ENCODE measurements at regions not wholly inside any gene's neighbourhood (a gene's known extent, or its start where the extent isn't known, plus 50 kb on each side); places are given as distances from the start of the nearest gene placed in this dataset.
"Not testable (repeated sequence)": the region's sequence is repeated elsewhere in the genome, so short reads cannot be mapped to it uniquely, and the experiment has no call there.

- no peak for DNase-seq
Measured at GRCh38 chr12:129959889-129960288, 56.1 kb upstream of the TMEM132D start.

GRCh38 chr12:129961091-129961490, 57.3 kb upstream of the TMEM132D start:
- no peak for DNase-seq

- no peak for DNase-seq
Measured at GRCh38 chr12:129961856-129962255, 58.0 kb upstream of the TMEM132D start.

- DNase-seq = no peak
Measured at GRCh38 chr12:129964300-129964699, 60.5 kb upstream of the TMEM132D start.

- DNase-seq = no peak
Measured at GRCh38 chr12:129964826-129965457, 61.1 kb upstream of the TMEM132D start.

- no peak for DNase-seq
Measured at GRCh38 chr12:129966146-129966995, 62.5 kb upstream of the TMEM132D start.

GRCh38 chr12:129971721-129972120, 67.9 kb upstream of the TMEM132D start:
- DNase-seq = no peak

GRCh38 chr12:129973236-129973961, 69.6 kb upstream of the TMEM132D start:
- no peak for DNase-seq

- DNase-seq = no peak
Measured at GRCh38 chr12:129984106-129984505, 80.3 kb upstream of the TMEM132D start.

- no peak for DNase-seq
Measured at GRCh38 chr12:129987841-129988240, 84.0 kb upstream of the TMEM132D start.

GRCh38 chr12:129994634-129995033, 90.8 kb upstream of the TMEM132D start:
- no peak for DNase-seq

- DNase-seq = no peak
Measured at GRCh38 chr12:129997239-129997638, 93.4 kb upstream of the TMEM132D start.

- DNase-seq = not testable (repeated sequence)
Measured at GRCh38 chr12:130004310-130004877, 100.6 kb upstream of the TMEM132D start.

- DNase-seq = no peak
Measured at GRCh38 chr12:130007771-130008170, 103.9 kb upstream of the TMEM132D start.

GRCh38 chr12:130008241-130008640, 104.4 kb upstream of the TMEM132D start:
- no peak for DNase-seq

GRCh38 chr12:130009961-130010360, 106.1 kb upstream of the TMEM132D start:
- no peak for DNase-seq

- DNase-seq = no peak
Measured at GRCh38 chr12:130011611-130012385, 108.0 kb upstream of the TMEM132D start.

- peak; percentile 75 for DNase-seq
Measured at GRCh38 chr12:130013771-130014484, 110.1 kb upstream of the TMEM132D start.

GRCh38 chr12:130014485-130014807, 110.6 kb upstream of the TMEM132D start:
- DNase-seq = peak; percentile 7

GRCh38 chr12:130016194-130016593, 112.4 kb upstream of the TMEM132D start:
- no peak for DNase-seq

- no peak for DNase-seq
Measured at GRCh38 chr12:130016986-130017385, 113.2 kb upstream of the TMEM132D start.

Data from NCI-H82 (cell line).